Sigmoid colon (tissue), 6 donors: ENCODE measurements at regions not wholly inside any gene's neighbourhood (a gene's known extent, or its start where the extent isn't known, plus 50 kb on each side); places are given as distances from the start of the nearest gene placed in this dataset.

Source experiments
- DNase-seq: peaks from one replicate; pipeline ENCODE4 v3.0.0-alpha.2; 2019
- H3K27ac ChIP-seq, 4 donors: fragments of 200-600 bp; sonication (generic); one replicate each; pipeline ENCODE4 v1.5.1; 2016 to 2019; ENCODE audit warnings: mild to moderate bottlenecking in 1 of 4
- H3K27me3 ChIP-seq, 3 donors: fragments of 200-600 bp; sonication (generic); one replicate each; pipeline ENCODE4 v1.5.1; 2019; ENCODE audit warnings: mild to moderate bottlenecking in 1 of 3
- H3K36me3 ChIP-seq, 4 donors: fragments of 200-600 bp; sonication (generic); one replicate each; pipeline ENCODE4 v1.5.1; 2016 to 2019
- H3K4me1 ChIP-seq, 4 donors: fragments of 200-600 bp; sonication (generic); one replicate each; pipeline ENCODE4 v1.5.1; 2017 to 2019
- H3K4me3 ChIP-seq, 4 donors: fragments of 200-600 bp; sonication (generic); one replicate each; pipeline ENCODE4 v1.5.1; 2017 to 2019; ENCODE audit warnings: mild to moderate bottlenecking in 2 of 4, moderate library complexity in 1 of 4
- H3K9me3 ChIP-seq, 4 donors: fragments of 200-600 bp in 3 of 4; sonication (generic) in 3 of 4; one replicate each; pipeline versions ENCODE4 v1.5.1 to v1.6.1; 2013 to 2019
- EP300 ChIP-seq, 4 donors: sonication (generic); formaldehyde crosslinking; IDR thresholded peaks; one replicate each; pipeline ENCODE4 v1.6.1; 2017; ENCODE audit warnings: antibody characterized with exemption in 4 of 4
- POLR2A ChIP-seq, 2 donors: fragments of 450-650 bp; IDR thresholded peaks; one replicate each; pipeline ENCODE4 v1.6.1; 2016; ENCODE audit warnings: antibody characterized with exemption in 2 of 2, mild to moderate bottlenecking in 2 of 2, moderate library complexity in 2 of 2
- POLR2AphosphoS5 ChIP-seq, 4 donors: sonication (generic); formaldehyde crosslinking; IDR thresholded peaks; one replicate each; pipeline ENCODE4 v1.6.1; 2017; ENCODE audit warnings: antibody characterized with exemption in 4 of 4
- WGBS, 2 donors: extraction: QIAGEN DNeasy Blood & Tissue Kit; methylation state at CpG; one replicate each; pipeline ENCODE4 v1.1.7; 2013; 5-methylcytosine and 5-hydroxymethylcytosine counted together
- intact Hi-C: fragments of 100-400 bp; cut with DNase I; formaldehyde crosslinking; loops from one replicate; pipeline ENCODE4 v1.15.1; 2023
- TF ChIP-seq, protein P1 (sequence below), 4 experiments: fragments of 450-650 bp in 3 of 4; fragments of 200-600 bp in 1 of 4; IDR thresholded peaks; one replicate each; pipeline ENCODE4 v1.5.1; 2016 to 2019; ENCODE audit warnings: antibody characterized with exemption in 4 of 4, mild to moderate bottlenecking in 3 of 4, moderate library complexity in 2 of 4
- donor health status: healthy with polysubstance abuse.
- donor health status: healthy.

- Histone ChIP-seq H3K4me3 (no peak overlapping the region), H3K4me1 (no peaks in the 10 kb centered on the region), H3K27ac (no peak overlapping the region), H3K9me3 (no peaks in the 10 kb centered on the region), H3K36me3 (no peaks in the 10 kb centered on the region), H3K27me3 (no peaks in the 10 kb centered on the region)
- TF ChIP-seq, protein P1, sequence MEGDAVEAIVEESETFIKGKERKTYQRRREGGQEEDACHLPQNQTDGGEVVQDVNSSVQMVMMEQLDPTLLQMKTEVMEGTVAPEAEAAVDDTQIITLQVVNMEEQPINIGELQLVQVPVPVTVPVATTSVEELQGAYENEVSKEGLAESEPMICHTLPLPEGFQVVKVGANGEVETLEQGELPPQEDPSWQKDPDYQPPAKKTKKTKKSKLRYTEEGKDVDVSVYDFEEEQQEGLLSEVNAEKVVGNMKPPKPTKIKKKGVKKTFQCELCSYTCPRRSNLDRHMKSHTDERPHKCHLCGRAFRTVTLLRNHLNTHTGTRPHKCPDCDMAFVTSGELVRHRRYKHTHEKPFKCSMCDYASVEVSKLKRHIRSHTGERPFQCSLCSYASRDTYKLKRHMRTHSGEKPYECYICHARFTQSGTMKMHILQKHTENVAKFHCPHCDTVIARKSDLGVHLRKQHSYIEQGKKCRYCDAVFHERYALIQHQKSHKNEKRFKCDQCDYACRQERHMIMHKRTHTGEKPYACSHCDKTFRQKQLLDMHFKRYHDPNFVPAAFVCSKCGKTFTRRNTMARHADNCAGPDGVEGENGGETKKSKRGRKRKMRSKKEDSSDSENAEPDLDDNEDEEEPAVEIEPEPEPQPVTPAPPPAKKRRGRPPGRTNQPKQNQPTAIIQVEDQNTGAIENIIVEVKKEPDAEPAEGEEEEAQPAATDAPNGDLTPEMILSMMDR (IDR thresholded peaks at IDR 0.05), result no peak
- no peak for TF ChIP-seq POLR2A (IDR thresholded peaks at IDR 0.05)
- TF ChIP-seq EP300 (IDR thresholded peaks at IDR 0.05), result no peak
- no peak for TF ChIP-seq POLR2AphosphoS5 (IDR thresholded peaks at IDR 0.05)
- 77 to 83% methylated on average over 3 of the region's 3 CpGs for WGBS, 2 donors
- intact Hi-C loops, result no loop called here
- DNase-seq, result no peak
Measured at GRCh38 chr5:86862093-86862492, 244.4 kb downstream of the COX7C start.

DNA sequence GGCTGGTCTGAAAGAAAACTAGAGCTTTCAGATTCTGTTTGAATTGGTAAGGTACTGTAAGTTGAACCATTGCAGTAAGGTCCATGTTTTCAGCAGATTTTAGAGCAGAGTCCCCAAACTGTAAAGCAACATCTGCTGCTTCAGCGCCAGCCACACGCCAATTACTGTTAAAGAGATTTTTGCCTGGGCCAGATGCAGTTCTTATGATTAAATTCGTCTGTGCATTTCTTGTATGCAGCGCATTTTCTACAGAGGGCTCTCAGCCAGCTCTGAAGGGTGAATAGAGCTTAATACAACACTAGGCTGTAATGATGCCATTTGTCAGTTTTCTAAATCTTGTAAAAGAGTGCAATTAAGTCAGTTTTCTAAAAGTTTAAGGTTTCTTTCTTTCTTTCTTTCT, 246.3 kb downstream of the COX7C start:
- DNase-seq, result no peak
- no peak for TF ChIP-seq EP300 (IDR thresholded peaks at IDR 0.05)
- TF ChIP-seq POLR2A (IDR thresholded peaks at IDR 0.05), result no peak
- TF ChIP-seq POLR2AphosphoS5 (IDR thresholded peaks at IDR 0.05), result no peak
- TF ChIP-seq, protein P1 (IDR thresholded peaks at IDR 0.05), result no peak
- Histone ChIP-seq H3K27me3 (no peaks in the 10 kb centered on the region), H3K9me3 (no peaks in the 10 kb centered on the region), H3K4me1 (no peaks in the 10 kb centered on the region), H3K27ac (no peak overlapping the region), H3K36me3 (no peaks in the 10 kb centered on the region), H3K4me3 (no peak overlapping the region)
- WGBS, 2 donors, result 79 to 84% methylated on average over 4 of the region's 4 CpGs
- intact Hi-C loops, result no loop called here

GRCh38 chr5:86865256-86865785, 247.6 kb downstream of the COX7C start:
- no peak for DNase-seq
- H3K4me3 ChIP-seq, result no peak overlapping the region
- no peaks in the 10 kb centered on the region for H3K4me1 ChIP-seq
- H3K36me3 ChIP-seq, result no peaks in the 10 kb centered on the region
- no peak overlapping the region for H3K27ac ChIP-seq
- intact Hi-C loops, result no loop called here
- H3K27me3 ChIP-seq, result no peaks in the 10 kb centered on the region
- WGBS, 2 donors, result 50 to 61% methylated on average over 2 of the region's 2 CpGs
- H3K9me3 ChIP-seq, result no peaks in the 10 kb centered on the region
- TF ChIP-seq POLR2A (IDR thresholded peaks at IDR 0.05) (no peak), EP300 (IDR thresholded peaks at IDR 0.05) (no peak), POLR2AphosphoS5 (IDR thresholded peaks at IDR 0.05) (no peak)
- TF ChIP-seq, protein P1 (IDR thresholded peaks at IDR 0.05), result no peak

DNA sequence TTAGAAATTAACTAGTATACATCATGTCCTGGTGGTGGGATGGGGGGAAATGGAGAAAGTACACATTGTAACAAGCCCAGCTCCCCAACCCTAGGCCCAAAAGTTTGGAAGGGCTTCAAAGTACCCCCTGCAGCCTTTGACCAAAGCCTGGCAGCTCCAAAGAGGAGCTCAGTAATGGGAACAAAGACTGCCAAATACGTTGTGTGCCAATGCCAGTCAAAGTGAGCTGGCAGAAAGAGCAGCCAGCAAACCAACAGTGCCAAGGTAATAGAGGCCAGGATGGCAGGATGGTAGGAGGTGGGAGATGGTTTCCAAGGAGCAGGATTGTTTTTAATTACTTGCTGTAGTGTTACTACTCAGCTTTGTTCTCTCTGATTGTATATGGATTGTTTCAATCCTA, 248.3 kb downstream of the COX7C start:
- no peak overlapping the region for H3K27ac ChIP-seq
- no peaks in the 10 kb centered on the region for H3K27me3 ChIP-seq
- no peak overlapping the region for H3K4me3 ChIP-seq
- no peaks in the 10 kb centered on the region for H3K4me1 ChIP-seq
- intact Hi-C loops, result no loop called here
- DNase-seq, result no peak
- TF ChIP-seq, protein P1 (IDR thresholded peaks at IDR 0.05), result no peak
- no peak for TF ChIP-seq POLR2A (IDR thresholded peaks at IDR 0.05)
- no peak for TF ChIP-seq EP300 (IDR thresholded peaks at IDR 0.05)
- TF ChIP-seq POLR2AphosphoS5 (IDR thresholded peaks at IDR 0.05), result no peak
- 71 to 77% methylated on average over 1 of the region's 1 CpG for WGBS, 2 donors
- H3K36me3 ChIP-seq, result no peaks in the 10 kb centered on the region
- H3K9me3 ChIP-seq, result no peaks in the 10 kb centered on the region

DNA sequence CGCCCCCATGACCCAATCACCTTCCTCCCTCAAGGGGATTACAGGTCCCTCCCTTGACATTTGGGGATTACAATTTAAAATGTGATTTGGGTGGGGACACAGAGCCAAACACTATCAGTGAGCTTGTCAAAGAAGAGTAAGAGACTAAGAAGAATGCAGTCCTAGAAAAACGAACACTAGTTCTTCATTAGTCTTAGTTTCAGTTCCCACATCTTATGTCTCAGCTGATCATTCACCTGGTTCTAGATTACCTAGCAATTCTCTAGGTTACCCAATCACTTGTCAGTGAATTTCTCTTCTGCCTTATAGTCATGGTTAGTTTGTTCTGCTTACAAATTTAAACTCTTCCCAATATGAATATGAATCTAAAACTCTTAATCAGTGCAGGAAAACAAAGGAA, 251.5 kb downstream of the COX7C start:
- 59 to 75% methylated on average over 2 of the region's 2 CpGs for WGBS, 2 donors
- Histone ChIP-seq H3K27me3 (no peaks in the 10 kb centered on the region), H3K27ac (no peak overlapping the region), H3K9me3 (no peaks in the 10 kb centered on the region), H3K36me3 (no peaks in the 10 kb centered on the region), H3K4me1 (no peaks in the 10 kb centered on the region), H3K4me3 (no peak overlapping the region)
- TF ChIP-seq POLR2A (IDR thresholded peaks at IDR 0.05), result no peak
- TF ChIP-seq POLR2AphosphoS5 (IDR thresholded peaks at IDR 0.05), result no peak
- TF ChIP-seq, protein P1 (IDR thresholded peaks at IDR 0.05), result no peak
- TF ChIP-seq EP300 (IDR thresholded peaks at IDR 0.05), result no peak
- intact Hi-C loops, result no loop called here
- DNase-seq, result no peak
